Breast epithelium (tissue), 3 donors: ENCODE measurements at regions not wholly inside any gene's neighbourhood (a gene's known extent, or its start where the extent isn't known, plus 50 kb on each side); places are given as distances from the start of the nearest gene placed in this dataset.

Experiments used
- POLR2AphosphoS5 ChIP-seq, 3 donors: sonication (generic); formaldehyde crosslinking; IDR thresholded peaks; one replicate each; pipeline ENCODE4 v1.6.1; 2017; ENCODE audit warnings: antibody characterized with exemption in 3 of 3
- TF ChIP-seq, protein P1 (sequence below), 3 donors: fragments of 450-650 bp; IDR thresholded peaks; one replicate each; pipeline ENCODE4 v1.5.1; 2016 to 2017; ENCODE audit warnings: antibody characterized with exemption in 3 of 3, mild to moderate bottlenecking in 3 of 3, moderate library complexity in 3 of 3

GRCh38 chr7:70887186-70887585 is 244.8 kb upstream of the GALNT17 start:
- no peak for TF ChIP-seq POLR2AphosphoS5 (IDR thresholded peaks at IDR 0.05)
- TF ChIP-seq, protein P1, sequence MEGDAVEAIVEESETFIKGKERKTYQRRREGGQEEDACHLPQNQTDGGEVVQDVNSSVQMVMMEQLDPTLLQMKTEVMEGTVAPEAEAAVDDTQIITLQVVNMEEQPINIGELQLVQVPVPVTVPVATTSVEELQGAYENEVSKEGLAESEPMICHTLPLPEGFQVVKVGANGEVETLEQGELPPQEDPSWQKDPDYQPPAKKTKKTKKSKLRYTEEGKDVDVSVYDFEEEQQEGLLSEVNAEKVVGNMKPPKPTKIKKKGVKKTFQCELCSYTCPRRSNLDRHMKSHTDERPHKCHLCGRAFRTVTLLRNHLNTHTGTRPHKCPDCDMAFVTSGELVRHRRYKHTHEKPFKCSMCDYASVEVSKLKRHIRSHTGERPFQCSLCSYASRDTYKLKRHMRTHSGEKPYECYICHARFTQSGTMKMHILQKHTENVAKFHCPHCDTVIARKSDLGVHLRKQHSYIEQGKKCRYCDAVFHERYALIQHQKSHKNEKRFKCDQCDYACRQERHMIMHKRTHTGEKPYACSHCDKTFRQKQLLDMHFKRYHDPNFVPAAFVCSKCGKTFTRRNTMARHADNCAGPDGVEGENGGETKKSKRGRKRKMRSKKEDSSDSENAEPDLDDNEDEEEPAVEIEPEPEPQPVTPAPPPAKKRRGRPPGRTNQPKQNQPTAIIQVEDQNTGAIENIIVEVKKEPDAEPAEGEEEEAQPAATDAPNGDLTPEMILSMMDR (IDR thresholded peaks at IDR 0.05) = no peak
